Fibroblast of skin of scalp (primary cell): ENCODE measurements at regions not wholly inside any gene's neighbourhood (a gene's known extent, or its start where the extent isn't known, plus 50 kb on each side); places are given as distances from the start of the nearest gene placed in this dataset.
A peak's percentile ranks its signal among the peaks of the same experiment; 100 is the strongest.

Experiments
- DNase-seq: peaks from one replicate; pipeline ENCODE4 v3.0.0-alpha.2; 2013

DNA sequence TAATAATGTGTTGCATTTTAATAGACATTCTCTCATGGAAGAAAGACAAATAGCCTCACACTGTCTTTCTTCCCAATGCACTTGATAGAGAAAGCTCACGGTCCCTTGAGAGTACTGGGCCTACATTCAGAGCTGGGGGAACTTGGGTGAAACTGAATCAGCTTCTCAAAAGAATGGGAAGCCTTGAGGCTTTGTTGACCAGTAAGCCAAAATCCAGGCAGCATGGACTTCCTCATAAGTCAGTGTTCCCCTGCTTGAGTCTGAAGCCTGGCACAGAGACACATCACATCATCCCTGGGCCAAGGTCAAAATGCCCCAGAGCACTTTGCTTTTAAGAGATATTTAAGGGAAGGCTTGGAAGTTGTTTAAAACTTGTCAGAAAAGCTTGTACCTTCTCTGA lies 302.2 kb upstream of the SALL1 start:
- DNase-seq, result no peak

DNA sequence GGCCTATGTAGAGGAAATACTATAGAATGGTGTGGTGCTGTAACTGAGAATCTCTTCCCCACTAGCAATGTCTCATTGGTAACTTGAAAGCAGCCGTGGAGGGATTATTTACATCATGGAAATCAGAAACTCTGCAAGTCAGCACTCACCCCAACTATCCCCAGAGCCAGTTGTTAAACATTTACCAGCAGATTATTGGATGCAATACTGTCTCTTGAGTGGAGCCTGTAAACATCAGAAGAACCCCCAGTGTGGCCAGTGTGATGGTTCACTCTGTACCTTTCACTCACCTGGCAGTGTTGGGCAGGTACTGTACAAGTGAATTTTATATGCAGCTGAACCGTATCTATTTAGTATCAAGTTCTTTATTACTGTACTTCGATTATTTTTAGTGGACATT lies 299.8 kb upstream of the SALL1 start:
- no peak for DNase-seq

DNA sequence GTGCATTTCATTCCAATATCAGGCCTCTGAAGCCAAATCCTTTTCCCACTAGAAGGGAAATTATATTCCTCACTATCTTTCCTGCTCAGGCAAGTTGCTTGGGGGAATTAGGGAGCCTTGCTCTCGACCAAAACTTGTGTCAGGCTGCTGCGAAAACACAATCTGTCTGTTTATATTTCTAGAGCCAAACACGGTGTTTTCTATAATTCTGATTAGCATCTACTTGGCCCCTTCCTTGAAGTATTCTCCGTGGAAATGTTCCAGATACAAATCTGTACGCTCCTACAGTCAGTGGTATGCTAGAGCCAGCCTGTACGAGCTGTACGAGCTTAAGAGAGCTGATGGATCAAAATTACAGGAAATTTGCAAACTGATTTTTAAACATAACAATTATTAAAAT lies 299.3 kb upstream of the SALL1 start:
- DNase-seq, result no peak

DNA sequence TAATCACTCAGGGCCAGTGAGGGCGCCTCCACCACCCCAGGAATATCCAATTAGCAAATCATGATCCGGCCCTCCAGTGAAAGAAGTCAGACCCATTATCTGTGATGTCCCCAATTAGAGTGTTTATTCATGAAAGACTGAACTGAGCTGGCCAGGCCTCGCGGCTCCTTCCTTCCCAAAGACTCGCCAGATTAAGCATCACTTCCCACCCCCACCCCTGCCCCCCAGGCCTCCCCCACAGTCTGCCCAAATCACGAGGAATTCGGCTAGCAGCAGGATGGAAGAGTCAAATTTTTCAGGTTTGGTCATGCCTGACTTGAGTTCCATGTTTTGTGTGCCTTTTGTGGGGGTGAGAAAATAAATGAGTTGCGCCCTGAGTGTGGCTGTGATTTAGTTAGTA lies 298.4 kb upstream of the SALL1 start:
- DNase-seq, result no peak

DNA sequence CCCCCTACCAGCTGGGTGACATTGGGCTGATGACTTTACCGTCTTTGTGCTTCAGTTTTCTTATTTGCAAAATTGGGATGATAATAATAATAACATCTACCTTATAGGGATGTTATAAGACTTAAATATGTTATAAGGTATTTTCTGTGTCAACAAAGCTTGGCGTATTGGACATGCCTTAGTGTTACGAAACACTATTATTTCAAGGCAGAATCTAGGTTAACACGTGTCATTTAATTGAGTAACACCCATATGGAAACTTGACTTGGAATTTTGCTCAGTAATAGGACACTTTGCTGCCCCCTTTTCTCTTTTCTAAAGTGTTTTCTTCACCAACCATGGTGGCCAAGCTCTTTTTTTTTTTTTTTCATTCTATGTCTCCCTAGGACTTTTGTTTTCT lies 294.2 kb upstream of the SALL1 start:
- DNase-seq, result no peak

DNA sequence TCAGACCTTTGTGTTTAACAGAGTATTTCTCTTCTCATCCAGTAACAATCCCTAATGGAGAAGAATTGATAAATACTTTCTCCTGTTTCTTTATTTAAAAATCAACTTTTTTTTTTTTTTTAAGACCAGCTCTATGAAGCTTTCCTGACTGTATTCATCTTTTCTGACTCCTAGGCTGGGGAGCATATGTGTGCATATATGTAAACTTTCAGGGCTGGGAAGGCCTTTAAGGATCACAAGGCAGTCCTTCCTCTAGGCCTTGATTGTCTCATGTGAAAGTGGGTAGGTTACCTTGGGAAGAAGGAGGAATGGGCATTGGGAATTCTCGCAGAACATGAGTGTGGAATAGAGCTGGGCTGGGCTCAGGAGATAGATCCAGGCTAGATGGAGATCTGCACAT lies 292.9 kb upstream of the SALL1 start:
- DNase-seq, result no peak

DNA sequence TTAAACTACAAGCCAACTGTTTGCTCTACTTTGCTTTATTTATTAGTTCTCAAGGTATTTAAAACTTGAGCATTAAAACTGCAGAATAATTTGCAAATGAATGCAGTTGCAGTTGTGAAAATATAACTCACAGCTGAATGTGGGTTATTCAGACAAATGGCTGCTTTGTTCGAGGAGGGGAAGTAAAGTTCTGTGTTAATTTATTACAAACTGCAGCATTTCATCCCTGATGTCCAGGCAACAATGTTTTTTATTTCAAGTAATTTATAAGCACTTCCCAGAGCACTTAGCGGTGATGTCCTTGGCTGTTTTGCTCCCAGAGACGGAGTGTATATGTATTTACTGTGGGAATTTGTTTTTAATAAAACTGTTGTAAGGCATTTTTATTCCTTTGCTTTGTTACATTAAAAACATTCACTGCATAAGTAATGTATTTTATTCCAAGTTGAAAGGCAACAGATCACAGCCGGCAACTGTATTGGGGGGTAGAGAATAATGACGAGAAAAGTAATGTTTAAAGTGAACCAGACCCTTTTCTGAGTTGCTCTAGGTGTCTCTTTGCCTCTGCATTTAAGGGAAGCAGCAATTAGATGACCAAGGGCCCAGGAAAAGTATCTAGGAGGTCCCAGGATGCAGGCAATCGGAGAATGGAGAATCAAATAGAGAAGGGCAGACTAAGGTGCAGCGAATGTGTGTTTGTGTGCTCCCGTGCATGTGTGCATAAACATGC lies 291.2 kb upstream of the SALL1 start:
- DNase-seq, result no peak

DNA sequence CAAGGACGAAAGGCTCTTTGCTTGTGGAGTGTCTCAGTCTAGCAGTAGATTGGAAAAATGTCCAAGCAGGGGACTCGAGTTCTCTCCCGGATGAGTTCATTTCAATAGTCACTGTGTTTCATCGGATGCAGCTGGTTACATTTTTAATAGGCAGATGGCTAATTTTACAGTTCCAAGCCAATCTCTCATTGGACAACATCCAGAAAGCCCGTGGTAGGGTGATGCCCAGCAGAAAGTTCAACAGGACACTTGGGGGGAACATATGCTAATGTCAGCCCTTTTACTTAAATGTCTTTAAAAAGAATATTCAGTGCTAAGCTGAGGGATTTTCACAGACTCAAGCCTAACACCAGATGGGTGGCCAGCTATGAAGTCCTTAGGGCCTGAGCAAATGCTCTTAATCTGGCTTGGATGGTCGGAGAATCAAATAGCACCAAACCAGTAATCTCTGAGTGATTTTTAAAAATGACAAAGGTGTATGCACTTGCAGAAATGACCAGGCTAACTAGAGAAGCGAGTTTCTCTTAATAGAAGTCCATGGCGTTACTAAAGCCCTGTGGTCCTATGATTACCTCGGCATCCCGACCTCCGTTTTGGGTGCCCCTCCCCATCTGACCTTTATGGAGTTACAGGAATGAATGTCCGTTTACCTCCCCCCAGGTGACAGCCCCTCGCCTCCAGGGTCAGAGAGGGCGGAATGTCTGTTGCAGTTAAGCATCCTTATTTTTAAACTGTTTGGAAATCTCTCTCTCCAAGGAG lies 289.2 kb upstream of the SALL1 start:
- no peak for DNase-seq

DNA sequence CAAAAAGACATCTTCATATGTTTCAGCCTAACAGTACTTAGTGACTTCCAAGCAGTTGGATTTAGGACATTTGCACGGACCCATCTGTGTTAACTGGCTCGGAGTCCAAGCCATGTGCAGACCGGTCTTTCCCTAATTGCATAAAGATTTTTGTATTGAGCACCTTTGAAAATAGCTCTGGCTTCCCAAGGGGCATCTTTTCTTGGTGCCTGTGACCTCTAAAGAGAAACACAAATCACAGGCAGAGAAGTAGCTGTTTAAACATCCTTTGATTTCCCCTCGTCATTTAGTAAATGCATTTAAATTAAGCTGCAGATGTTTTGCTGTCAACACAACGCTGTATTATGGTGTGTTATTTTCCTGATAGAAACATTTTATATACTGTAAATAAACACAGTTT lies 288.2 kb upstream of the SALL1 start:
- no peak for DNase-seq

DNA sequence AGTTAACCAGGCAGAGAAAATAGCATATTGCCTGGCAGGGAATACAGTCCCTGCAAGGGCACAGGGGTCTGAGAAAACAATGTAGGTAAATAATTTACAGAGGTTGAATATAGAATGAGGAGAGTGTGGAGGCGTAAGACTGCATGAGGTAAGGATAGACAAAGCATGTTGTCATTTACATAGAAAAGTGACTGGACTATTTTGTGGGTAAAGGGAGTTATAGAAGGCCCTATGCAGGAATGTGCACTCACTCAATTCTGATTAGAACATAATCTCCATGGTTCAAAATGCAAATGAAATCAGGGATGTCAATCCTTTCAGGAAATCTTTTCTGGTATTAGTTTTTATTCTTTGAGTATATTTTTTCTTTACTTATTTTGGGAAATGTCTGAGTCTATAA lies 285.7 kb upstream of the SALL1 start:
- DNase-seq, result no peak

DNA sequence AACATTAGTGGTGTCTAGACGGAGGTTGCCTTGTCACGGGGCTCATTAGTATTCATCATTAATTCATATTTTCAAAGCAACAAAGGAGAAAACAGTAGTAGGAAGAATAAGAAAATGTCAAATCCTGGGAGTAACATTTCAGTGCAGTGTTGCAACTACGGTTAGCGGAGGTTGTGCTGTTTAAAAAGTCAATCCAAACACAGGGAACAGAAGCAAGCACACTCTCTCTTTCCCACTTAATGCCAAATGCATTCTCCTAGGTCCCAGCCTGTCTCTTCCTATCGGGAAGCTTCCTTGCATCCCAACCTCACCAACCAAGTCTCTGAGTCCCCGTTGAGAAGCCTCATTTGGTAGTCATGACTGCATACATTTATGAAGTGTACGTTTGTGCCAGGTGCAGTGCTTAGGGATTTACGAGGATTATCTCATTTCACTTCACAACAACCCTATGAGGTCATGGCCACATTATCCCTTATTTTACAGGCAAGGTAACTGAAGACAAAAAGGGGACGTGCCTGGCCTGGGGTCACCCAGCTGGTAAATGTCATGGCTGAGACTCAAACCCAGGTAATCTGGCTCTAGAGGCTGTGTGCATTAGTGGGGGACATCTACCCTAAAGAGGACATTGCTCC lies 283.6 kb upstream of the SALL1 start:
- no peak for DNase-seq

DNA sequence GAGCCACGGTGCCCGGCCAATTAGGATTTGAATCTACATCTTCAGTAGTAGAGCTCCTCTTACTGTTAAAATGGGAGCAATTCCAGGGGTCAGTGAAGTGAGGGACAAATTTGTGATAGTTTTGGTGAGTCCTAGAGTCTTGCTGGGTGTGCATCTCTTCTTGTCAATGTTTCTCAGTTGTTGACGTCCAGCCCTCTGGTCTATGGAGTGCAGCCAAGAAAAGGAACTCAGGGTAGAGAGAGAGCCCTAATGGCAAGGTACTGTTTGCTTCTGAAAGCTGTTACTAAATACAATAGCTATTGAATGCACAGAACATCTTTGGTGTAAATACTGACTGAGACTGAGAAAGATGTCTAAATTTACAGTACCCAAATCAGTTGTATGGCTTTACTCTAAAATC lies 282.5 kb upstream of the SALL1 start:
- DNase-seq, result no peak

DNA sequence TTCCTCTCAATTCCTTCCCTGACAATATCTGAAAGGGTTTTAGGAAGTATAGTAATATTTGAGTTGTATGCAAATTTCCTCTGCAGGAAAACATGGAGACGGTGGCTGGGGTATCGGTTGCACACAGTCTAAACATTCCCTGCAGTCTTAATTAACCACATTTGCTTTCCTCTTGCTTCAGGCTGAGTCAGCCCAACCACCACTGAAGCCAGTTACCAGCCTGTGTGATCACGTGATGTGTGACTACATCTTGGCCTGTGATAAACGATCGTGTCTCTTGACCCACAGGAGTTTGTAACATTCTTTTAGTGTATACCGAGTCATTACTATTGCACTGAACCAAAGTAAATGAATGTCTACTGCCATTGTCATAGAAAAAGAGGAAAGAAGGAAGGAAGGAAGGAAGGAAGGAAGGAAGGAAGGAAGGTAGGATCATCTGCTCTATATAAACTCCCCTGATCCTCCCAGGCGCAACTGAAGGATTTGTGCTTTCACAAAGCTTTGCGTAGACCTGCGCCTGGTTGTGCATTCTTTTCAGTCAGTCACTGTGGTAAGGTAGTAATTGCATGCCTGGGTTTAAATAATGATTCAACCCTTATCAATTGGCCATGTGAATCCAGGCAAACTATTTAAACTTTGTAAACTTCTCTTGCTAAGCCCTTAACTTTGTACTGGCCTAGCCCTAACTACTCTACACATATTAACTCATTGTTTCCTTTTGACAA lies 280.6 kb upstream of the SALL1 start:
- peak; percentile 97 for DNase-seq

DNA sequence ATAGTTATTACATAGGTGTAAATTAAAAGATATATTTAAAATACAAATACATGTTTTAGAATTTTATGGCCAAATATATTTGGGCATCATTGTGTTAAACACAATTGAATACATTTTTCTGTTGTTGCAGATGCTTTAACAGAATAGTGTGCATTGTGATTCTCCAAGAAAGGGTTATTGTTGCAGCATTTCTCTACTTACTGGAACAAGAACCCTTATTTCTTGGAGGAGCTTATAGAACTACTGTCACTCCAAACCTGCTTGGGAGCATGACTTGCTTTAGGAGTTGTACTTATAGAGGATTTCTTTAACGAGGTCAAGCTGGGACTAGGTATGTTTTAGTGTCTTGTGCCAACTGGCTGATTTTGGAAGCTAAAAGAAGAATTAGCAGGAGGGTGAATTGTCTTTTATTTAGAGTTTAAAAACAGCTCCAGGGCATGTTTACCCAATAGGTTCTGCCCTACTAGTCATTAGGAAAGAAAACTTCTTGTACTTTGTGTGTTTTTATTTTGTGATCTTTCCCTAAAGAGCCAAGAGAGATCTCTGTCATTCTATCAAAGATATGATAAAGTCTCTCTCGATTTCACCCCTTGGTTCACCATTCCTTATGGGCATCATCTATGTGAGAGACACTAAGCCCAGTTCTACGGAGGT lies 279.8 kb upstream of the SALL1 start:
- no peak for DNase-seq

DNA sequence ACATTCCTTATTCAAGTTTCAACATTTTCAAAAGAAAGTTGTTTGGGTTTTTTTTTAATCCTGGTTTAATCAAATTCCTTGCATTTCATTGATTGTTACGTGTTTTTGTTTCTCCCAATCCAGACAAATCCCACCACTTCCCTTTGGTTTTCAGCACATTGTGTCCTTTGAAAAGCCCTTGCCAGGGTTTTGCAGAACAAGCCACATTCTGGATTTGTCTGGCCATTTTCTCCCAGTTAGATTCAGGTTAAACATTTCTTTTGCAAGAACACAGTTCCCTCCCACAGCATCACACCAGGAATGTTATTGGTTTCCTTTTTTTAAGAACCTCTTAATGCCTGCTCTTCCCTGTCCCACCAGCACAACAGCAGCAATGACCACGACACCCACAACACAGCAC lies 278.0 kb upstream of the SALL1 start:
- DNase-seq, result peak; percentile 32

DNA sequence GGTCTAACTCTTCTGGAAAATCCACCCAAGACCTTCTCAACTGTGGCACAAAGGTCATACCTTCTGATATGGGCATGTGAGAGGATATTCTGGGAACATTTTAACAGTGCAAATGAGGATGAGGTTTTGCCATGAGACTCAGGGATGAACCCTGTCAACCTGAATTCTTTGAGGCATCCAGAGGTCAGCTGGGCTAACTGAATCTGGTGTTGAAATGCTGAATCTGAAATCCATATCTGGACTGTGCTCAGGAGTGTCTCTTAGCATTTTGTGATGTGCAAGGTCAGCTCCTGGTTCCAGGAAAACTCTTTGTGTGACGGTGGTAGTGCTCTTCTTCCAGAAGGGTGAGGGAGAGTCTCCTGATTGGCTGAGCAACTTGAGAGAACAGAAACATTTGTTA lies 276.0 kb upstream of the SALL1 start:
- no peak for DNase-seq

DNA sequence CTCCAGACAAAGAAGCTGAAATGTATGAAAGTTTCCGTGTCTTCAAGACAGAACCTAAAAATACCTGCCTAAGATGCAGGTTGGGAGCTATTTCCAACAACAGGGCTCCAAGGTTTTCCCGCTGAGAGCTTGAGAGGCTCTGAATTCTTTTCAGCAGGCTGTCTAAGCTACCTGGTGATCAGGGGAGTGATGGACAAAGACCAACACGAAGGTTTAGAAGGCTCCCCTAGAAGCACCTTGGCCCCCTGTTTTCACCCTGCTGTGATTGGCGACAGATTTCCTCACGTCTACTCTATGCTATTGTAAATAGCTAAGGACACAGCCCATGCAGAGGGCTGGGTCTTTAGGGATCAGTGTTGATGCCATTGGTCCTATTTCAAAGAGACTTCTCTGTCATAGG lies 275.2 kb upstream of the SALL1 start:
- DNase-seq, result no peak

DNA sequence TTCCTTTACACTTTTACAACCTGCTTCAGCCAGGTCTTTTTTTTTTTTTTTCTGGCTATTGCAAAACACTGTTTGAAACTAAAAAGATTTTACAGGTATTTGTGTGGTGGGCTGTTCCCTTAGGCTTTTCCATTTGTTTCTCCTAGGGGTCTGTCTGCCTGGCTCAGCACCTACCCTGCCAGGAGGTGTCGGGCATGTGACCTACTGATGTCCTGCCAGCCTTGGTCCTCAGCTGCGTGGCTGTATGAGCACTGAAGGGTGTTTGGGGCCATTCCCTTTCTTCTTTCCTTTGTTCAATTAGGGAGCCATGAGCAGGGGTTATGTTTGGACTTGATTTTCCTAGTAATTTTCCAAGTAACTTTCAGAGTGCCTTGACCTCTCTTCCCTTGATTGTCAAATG lies 269.2 kb upstream of the SALL1 start:
- no peak for DNase-seq

DNA sequence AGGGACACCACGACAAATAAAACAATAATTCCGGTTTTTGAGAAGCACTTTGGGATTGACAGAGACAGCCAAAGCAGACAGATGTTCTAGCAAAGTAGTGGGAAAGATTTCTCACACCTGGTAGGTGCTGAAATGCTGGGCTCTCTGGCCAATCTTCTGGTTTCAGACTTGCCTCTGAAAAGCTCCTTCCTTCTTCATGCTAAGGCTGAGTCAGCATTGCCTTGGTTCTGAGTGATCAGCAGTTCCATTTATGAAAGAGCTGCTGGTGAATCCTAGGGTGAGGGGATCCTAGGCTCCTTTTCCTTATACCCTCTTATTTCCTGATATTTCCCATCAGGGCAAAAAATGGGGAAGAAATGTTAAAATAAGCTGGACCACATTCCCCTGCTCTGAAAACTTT lies 268.7 kb upstream of the SALL1 start:
- no peak for DNase-seq

DNA sequence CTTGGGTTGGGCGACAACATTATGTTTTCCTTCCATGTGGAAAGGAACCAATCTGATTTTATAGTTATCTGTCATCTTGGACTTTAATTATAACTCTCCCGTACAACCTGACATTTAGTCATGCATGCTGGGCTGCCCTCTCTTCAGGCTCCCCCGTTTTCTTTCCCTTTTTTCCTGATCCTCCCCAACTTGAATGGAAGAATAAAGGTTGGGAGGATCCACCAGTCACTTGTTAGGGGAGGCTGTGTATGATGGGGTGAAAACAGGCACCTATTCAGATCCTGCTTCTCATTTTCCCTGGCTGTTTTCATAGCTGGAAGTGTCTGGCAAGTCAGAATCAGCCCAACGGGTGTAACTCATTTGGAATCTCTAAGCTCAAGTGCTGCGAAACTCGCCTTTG lies 267.2 kb upstream of the SALL1 start:
- DNase-seq, result no peak

DNA sequence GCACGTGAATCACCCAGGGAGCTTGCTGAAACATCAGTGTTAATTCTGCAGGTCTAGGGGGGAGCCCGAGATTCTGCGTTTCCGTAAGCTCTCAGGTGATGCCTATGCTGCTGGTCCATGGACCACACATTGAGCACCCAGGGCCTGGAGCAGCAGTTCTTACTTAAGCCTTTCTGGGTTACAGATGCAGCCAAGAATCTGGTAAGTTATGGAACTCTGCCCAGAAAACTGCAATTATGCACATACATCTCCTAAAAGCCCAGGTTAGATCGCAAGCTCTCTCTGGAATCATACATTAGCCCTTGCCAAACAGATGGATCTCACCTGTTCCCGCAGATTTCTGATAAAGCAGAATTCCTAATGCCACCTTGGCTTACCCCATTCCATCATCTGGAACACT lies 265.9 kb upstream of the SALL1 start:
- DNase-seq, result peak; percentile 6

DNA sequence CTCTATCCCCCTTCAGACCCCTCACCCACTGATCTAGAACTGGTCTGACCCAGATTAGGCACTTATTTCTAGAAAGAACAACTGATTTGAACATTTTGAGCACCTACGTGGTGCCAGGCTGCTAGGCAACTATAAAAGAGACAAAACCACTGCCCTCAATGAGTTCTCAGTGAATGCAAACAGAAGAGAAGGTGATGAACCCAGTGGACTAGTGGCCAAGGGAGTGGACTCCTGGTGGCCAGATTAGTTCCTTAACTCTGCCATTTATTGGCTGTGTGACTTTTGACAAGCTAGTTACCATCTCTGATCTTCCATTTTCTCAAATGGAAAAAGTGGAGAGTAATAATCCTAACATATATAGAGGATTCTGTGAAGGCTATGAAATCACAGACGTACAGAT lies 259.1 kb upstream of the SALL1 start:
- DNase-seq, result no peak
